Tibial artery (tissue), 4 donors: ENCODE measurements at regions not wholly inside any gene's neighbourhood (a gene's known extent, or its start where the extent isn't known, plus 50 kb on each side); places are given as distances from the start of the nearest gene placed in this dataset.

ENCODE experiments used
- DNase-seq, 2 donors: peaks; one replicate each; pipeline ENCODE4 v3.0.0-alpha.2; 2019
- H3K27ac ChIP-seq, 2 donors: fragments of 200-600 bp; sonication (generic) in 1 of 2; 1 replicate in 1 of 2; 2 replicates in 1 of 2; pipeline ENCODE4 v1.5.1; 2018 to 2019; ENCODE audit warnings: mild to moderate bottlenecking in 1 of 2
- H3K27me3 ChIP-seq, 2 donors: fragments of 200-600 bp; sonication (generic) in 1 of 2; one replicate each; pipeline versions ENCODE4 v1.5.1 to v1.6.0; 2016 to 2019
- H3K36me3 ChIP-seq, 3 donors: fragments of 200-600 bp; sonication (generic) in 2 of 3; one replicate each; pipeline ENCODE4 v1.5.1; 2016 to 2019; ENCODE audit warnings: mild to moderate bottlenecking in 2 of 3
- H3K4me1 ChIP-seq, 4 donors: fragments of 200-600 bp; sonication (generic) in 2 of 4; 1 replicate in 3 of 4; 2 replicates in 1 of 4; pipeline ENCODE4 v1.5.1; 2016 to 2019
- H3K4me3 ChIP-seq, 2 donors: fragments of 200-600 bp; sonication (generic) in 1 of 2; 1 replicate in 1 of 2; 2 replicates in 1 of 2; pipeline ENCODE4 v1.5.1; 2018 to 2019; ENCODE audit warnings: mild to moderate bottlenecking in 2 of 2
- H3K9me3 ChIP-seq, 3 donors: fragments of 200-600 bp; sonication (generic) in 1 of 3; one replicate each; pipeline ENCODE4 v1.5.1; 2016 to 2019
- intact Hi-C: fragments of 100-400 bp; cut with DNase I; formaldehyde crosslinking; loops from one replicate; pipeline ENCODE4 v1.15.0; 2023; ENCODE audit warnings: low total_unique reads
- TF ChIP-seq, protein P1 (sequence below), 2 experiments: fragments of 200-600 bp in 1 of 2; fragments of 450-650 bp in 1 of 2; IDR thresholded peaks; one replicate each; pipeline ENCODE4 v1.5.1; 2017 to 2019; ENCODE audit warnings: antibody characterized with exemption in 2 of 2, mild to moderate bottlenecking in 1 of 2, moderate library complexity in 1 of 2

DNA sequence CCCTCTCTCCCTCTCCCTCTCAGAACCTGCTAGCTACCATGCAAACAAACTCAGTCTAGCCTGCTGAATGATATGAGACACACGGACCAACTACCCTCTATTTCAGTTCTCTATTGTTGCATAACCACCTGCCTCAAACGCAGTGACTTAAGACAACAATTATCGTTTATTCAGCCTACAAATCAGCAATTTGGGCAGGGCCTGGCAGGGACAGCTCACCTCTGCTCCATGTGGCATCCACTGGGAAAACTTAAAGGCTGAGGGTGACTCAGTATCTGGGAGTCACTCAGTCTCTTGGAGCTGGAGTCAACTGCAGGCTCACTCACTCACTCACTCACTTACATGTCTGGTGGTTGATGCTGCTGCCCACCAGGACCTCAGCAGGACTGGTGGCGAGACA, 121.3 kb downstream of the SEC16B start:
- Histone ChIP-seq H3K27me3 (no peaks in the 10 kb centered on the region), H3K4me3 (no peak overlapping the region), H3K27ac (no peak overlapping the region), H3K9me3 (no peaks in the 10 kb centered on the region), H3K4me1 (no peaks in the 10 kb centered on the region), H3K36me3 (no peaks in the 10 kb centered on the region)
- intact Hi-C loops: no loop called here
- TF ChIP-seq, protein P1, sequence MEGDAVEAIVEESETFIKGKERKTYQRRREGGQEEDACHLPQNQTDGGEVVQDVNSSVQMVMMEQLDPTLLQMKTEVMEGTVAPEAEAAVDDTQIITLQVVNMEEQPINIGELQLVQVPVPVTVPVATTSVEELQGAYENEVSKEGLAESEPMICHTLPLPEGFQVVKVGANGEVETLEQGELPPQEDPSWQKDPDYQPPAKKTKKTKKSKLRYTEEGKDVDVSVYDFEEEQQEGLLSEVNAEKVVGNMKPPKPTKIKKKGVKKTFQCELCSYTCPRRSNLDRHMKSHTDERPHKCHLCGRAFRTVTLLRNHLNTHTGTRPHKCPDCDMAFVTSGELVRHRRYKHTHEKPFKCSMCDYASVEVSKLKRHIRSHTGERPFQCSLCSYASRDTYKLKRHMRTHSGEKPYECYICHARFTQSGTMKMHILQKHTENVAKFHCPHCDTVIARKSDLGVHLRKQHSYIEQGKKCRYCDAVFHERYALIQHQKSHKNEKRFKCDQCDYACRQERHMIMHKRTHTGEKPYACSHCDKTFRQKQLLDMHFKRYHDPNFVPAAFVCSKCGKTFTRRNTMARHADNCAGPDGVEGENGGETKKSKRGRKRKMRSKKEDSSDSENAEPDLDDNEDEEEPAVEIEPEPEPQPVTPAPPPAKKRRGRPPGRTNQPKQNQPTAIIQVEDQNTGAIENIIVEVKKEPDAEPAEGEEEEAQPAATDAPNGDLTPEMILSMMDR (IDR thresholded peaks at IDR 0.05): no peak
- DNase-seq: no peak

DNA sequence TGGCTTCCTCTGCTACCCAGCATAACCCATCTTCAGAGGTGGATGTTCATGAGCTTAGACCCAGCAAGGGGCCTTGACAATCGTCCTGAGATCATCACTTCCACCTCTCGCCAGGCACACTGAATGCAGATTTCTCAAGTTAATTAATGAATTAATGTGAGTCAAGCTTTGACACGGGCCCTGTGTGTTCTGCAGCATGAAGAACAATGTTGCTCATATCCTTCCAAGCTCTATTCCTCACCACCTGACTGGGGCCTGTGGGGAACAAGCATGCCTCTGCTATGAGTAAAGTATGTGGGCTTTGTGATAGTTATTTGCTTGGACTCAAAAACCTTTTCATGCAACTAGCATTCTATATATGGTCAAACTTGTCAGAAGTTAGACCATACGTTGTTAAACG, 122.0 kb downstream of the SEC16B start:
- Histone ChIP-seq H3K27ac (no peak overlapping the region), H3K27me3 (no peaks in the 10 kb centered on the region), H3K36me3 (no peaks in the 10 kb centered on the region), H3K4me1 (no peaks in the 10 kb centered on the region), H3K9me3 (no peaks in the 10 kb centered on the region), H3K4me3 (no peak overlapping the region)
- DNase-seq: no peak
- intact Hi-C loops: no loop called here
- TF ChIP-seq, protein P1 (IDR thresholded peaks at IDR 0.05): no peak

DNA sequence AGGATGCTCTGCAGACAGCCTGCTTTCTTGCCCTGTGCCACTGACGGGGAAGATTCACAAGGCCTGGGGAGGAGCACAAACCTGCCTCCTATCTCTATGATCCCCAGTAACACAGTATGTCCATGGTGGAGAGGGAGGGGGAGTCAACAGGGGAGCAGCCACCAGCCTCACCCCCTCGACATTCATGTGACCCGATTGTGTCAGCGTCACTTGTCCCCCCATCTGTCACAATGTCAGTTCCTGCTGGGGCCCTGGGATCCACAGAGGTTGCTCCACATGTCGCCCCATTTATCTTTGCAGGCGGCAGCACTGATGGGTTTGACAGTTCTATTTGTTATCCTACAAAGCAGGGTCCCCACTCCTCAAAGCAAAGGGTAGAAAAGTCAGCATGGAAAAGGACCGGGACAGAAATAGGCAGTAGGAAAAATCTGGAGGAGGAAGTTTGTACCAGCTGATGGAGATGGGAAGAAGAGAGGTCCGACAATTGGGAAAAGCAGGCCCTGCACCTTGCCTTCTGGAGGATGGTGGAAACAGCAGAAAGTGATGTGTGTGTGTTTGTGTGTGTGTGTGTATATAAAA, 130.9 kb downstream of the SEC16B start:
- no peak for DNase-seq
- Histone ChIP-seq H3K36me3 (no peaks in the 10 kb centered on the region), H3K27ac (no peak overlapping the region), H3K27me3 (no peaks in the 10 kb centered on the region), H3K4me3 (no peak overlapping the region), H3K9me3 (no peaks in the 10 kb centered on the region), H3K4me1 (no peaks in the 10 kb centered on the region)
- intact Hi-C loops: no loop called here
- TF ChIP-seq, protein P1 (IDR thresholded peaks at IDR 0.05): no peak

DNA sequence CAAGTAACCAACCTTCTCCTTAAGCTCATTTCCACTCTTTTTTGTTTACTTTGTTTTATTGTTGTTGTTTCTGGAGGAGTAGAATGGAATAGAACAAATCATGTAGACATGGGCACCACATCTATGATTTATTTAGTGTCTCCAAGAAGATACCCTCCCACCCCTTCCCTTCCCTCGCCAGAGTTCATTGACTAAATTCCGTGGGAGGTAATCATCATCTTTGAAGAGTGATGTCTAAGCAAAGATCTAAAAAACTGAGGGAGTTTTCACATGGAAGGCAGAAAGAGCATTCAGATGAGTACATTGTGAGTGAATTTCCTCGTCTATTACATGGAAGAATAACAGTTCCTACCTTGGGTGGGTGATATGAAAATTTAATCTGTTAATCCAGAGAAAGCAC, 136.2 kb downstream of the SEC16B start:
- H3K9me3 ChIP-seq: no peaks in the 10 kb centered on the region
- TF ChIP-seq, protein P1 (IDR thresholded peaks at IDR 0.05): no peak

DNA sequence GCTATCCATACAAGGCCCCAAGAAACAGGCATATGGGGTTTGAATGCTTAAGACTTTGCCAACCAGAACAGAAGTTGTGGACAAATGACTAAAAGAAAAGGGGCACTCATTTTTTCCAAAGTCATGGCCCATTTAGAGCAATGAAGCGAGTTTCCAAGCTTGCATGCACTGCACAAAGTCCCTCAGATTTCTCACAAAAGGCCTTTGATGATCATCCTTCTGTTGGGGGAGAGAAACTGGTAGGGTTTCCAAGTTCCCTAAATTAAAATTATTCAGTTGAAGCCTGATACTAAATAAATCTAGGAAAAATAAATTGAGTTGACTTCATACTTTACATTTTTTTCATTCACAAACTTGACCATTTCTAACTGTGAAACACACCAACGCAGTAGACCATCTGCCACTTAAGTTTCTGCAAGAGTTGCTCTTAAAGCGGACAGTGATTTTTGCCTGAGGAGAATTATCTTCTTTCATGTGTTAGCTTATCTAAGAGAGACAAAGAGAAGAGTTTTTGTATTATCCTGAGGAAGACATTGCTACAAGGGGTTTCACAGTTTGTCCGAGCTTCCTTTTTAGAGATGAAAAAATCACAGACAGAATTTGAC, 139.2 kb downstream of the SEC16B start:
- intact Hi-C loops: no loop called here
- Histone ChIP-seq H3K36me3 (no peaks in the 10 kb centered on the region), H3K4me3 (no peak overlapping the region), H3K27me3 (no peaks in the 10 kb centered on the region), H3K9me3 (no peaks in the 10 kb centered on the region), H3K4me1 (no peaks in the 10 kb centered on the region), H3K27ac (no peak overlapping the region)
- TF ChIP-seq, protein P1 (IDR thresholded peaks at IDR 0.05): no peak
- no peak for DNase-seq

More for the DNA sequence above, 136.2 kb downstream of the SEC16B start:
- Histone ChIP-seq H3K4me1 (no peaks in the 10 kb centered on the region), H3K36me3 (no peaks in the 10 kb centered on the region), H3K4me3 (no peak overlapping the region), H3K27me3 (no peaks in the 10 kb centered on the region), H3K27ac (no peak overlapping the region)
- intact Hi-C loops: no loop called here
- DNase-seq: no peak
